NB4 (cell line): ENCODE measurements at regions not wholly inside any gene's neighbourhood (a gene's known extent, or its start where the extent isn't known, plus 50 kb on each side); places are given as distances from the start of the nearest gene placed in this dataset.

ENCODE experiments used
- DNase-seq: peaks from one replicate; pipeline ENCODE4 v3.0.0; 2010; ENCODE audit warnings: low read depth
- H3K4me3 ChIP-seq: one replicate; pipeline ENCODE4 v1.5.1; 2011; ENCODE audit warnings: mild to moderate bottlenecking, low read depth, low read length, moderate library complexity
- CTCF ChIP-seq: IDR thresholded peaks from one replicate; pipeline ENCODE4 v1.5.1; 2012; ENCODE audit warnings: low read depth, low read length
- MYC ChIP-seq: IDR thresholded peaks from 2 replicates; pipeline ENCODE4 v1.6.1; 2011; ENCODE audit warnings: low read depth, low read length
- POLR2A ChIP-seq: IDR thresholded peaks from 2 replicates; pipeline ENCODE4 v1.6.1; 2011; ENCODE audit warnings: mild to moderate bottlenecking; ENCODE audit not compliant: insufficient read length; ENCODE audit errors: extremely low read depth
- TF ChIP-seq, protein P1 (sequence below): IDR thresholded peaks from 2 replicates; pipeline ENCODE4 v1.6.1; 2011; ENCODE audit warnings: low read depth, low read length

DNA sequence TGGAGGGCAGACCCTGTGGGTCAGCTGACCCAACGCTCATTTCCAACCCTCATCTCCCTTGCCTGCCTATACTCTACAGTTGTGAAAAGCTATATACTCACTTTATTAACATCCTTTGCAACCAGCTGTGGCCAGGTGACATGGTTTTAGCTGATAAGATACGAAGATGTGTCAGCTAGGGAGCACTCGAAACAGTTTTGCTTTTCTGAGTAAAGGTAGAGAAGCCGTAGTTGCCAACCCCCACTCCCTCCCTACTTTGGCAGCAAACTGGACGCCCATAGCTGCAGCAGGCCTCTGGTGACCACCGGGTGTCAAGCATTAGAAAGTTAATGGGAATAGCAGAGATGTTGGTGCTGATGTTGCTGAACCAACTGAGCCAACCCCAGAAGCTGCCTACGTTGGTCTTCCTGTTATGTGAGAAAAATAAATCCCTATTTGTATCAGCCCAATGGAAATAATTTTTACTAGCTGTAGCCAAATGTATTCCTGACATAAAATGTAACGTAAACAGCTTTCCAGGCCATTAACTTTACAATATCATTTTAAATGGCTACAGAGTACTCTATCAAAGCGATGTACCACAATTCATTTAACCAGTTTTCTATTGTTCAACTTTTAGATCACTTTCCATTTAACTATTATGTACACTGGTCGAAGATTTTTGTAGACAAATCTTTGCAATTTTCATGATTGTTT lies 98.5 kb upstream of the TMCC3 start:
- no peak overlapping the region for H3K4me3 ChIP-seq
- no peak for DNase-seq
- TF ChIP-seq POLR2A (no peak), MYC (no peak), CTCF (no peak)
- TF ChIP-seq, protein P1, sequence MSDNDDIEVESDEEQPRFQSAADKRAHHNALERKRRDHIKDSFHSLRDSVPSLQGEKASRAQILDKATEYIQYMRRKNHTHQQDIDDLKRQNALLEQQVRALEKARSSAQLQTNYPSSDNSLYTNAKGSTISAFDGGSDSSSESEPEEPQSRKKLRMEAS, result no peak

DNA sequence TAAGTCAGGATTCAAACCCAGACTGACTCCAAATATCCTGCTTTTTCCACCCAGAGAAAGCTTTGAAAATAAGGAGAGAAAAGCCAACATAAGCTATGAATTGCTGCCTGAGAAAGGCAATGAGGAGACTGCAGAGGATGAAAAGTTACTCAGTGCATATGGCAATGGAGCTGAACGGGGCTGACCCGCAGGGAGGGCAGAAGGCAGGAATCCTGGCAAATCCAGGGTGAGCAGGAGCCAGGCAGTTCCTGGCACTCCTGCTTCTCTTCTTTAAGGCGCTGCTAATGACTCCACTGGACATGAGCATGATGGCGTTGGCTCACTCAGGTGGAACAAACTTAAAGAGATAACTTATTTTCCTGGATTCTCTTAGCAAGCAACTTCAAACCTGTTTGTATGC lies 95.2 kb upstream of the TMCC3 start:
- H3K4me3 ChIP-seq, result no peak overlapping the region
- DNase-seq, result no peak
- TF ChIP-seq MYC, result no peak
- TF ChIP-seq POLR2A, result no peak
- TF ChIP-seq, protein P1, result no peak
- TF ChIP-seq CTCF, result no peak

- DNase-seq, result no peak
- no peak overlapping the region for H3K4me3 ChIP-seq
- TF ChIP-seq, protein P1, result no peak
- TF ChIP-seq POLR2A (no peak), CTCF (no peak), MYC (no peak)
Observed at GRCh38 chr12:94743174-94743573, 92.8 kb upstream of the TMCC3 start.

- no peak for DNase-seq
- H3K4me3 ChIP-seq, result no peak overlapping the region
- no peak for TF ChIP-seq POLR2A
- TF ChIP-seq MYC, result no peak
- TF ChIP-seq, protein P1, result no peak
- TF ChIP-seq CTCF, result no peak
Observed at GRCh38 chr12:94740601-94741362, 90.4 kb upstream of the TMCC3 start.

- DNase-seq, result no peak
- TF ChIP-seq, protein P1, result no peak
- TF ChIP-seq MYC (no peak), POLR2A (no peak), CTCF (no peak)
- no peak overlapping the region for H3K4me3 ChIP-seq
Observed at GRCh38 chr12:94736820-94737219, 86.5 kb upstream of the TMCC3 start.
